ENCODE measurements at regions not wholly inside any gene's neighbourhood (a gene's known extent, or its start where the extent isn't known, plus 50 kb on each side); places are given as distances from the start of the nearest gene placed in this dataset.

DNA sequence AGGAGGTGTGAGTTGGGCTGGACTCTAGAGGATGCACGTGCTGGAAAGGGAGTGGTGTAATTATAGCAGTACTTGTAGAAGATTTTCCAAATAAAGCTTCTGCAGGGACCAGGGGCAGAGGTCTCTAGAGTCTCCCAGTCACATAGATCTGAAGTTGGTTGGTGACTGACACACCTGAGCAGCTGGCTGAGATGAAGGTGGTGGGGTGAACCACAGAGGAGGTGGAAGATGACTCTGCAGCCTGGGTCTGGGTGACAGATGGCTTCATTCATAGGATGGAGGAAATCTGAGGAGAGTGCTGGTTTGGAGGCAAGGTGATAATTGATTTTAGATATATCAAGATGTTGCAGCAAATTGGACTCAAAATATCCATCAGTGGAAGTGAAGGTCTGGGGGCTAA, 178.9 kb upstream of the IVNS1ABP start:
- no peak for DNase-seq

DNA sequence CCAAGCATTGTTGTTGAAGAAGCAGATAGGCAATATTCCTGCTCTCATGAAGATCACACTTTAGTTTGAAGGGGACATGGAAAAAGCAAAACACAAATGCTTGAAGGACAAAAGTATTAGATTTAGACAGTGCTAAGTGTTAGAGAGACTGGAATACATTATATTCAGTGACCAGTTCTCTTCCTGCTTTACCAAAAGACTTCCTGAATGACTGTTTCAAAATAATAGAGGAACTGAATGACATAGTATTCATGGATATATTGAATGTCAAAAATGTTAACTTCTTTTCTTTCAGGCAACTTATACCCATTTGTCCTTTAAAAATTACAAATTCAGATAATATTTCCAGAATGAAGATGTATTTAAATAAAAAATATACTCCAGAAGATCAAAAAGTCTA, 178.0 kb upstream of the IVNS1ABP start:
- DNase-seq = no peak

DNA sequence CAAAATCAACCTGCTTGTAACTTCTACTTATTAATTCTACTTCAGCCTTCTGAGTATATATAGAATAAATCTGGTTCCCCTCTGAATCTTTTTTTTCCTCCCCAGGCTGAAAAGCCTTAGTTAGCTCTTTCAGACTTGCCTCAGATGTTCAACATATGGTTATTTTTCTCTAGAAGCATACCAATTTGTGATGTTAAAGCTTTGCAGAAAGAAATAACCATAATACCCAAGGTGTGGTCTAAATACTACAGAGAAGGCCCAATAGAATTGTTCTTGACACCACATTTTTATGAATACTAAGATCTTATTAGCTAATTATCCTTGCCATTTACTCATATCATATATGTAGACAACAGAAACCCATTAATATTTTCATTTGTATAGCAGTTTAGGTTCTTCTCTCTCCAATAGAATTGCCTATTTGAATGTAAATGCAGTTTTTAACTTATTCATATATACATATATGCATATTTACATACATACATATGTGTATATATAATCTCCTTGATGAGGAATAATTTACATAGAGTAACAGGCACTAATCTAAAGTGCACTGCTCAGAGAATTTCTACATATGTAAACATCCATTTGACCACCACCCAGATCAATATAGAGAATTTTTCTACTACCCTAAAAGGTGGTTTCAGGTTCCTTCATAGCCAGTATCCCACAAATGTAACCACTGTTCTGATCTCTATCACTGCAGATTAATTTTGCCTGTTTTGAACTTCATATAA, 175.2 kb upstream of the IVNS1ABP start:
- DNase-seq = no peak

DNA sequence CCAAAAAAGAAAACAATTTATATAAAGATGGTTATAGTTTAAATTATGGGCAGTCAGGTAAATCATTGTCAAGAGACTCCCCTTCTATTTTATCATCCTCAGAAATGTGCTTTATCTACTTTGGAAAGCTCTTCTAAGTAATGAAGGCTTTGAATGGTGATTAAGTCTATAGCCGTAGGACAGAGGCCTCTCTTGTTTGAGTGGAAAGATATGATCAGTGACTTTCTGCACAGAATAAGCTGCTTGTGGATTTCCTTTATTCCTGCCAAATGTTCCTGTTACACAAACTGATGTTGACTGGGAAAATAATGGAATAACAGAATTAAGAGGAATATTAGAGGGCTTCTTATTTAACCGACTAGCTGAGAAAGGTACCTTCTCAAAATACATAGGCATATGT, 174.6 kb upstream of the IVNS1ABP start:
- DNase-seq = no peak

DNA sequence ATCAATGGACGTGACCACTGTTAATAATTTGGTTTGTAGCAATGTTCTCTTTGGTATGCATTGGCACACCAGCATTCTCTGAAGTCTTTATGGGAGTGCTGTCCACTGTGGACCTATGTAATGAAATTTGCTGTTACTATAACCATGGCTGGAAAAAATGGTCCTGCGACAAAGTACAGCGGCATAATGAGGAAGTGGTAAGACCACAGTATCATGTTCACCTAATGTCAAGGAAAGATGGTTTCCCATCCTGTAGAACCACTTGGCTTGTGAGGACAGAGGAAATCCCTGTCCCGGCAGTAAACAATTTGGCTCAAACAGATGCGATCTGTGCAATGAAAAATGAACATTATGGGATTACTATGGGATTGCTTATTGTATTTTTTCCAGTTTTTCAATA, 173.9 kb upstream of the IVNS1ABP start:
- DNase-seq = no peak

DNA sequence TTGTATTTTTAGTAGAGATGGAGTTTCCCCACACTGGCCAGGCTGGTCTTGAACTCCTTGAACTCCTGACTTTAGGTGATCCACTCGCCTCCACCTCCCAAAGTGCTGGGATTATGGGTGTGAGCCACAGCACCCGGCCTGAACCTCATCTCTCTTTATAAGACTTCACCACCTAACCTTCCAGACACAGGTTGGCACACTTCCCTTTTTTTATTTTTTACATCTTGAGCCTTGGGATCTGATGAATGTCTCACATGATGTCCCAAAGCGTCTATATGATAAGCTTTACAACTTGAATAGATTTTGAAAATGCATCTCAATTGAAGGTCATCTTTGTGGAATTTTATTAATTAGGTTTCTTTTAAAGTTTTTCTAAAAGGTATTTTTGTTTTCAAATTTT, 172.4 kb upstream of the IVNS1ABP start:
- no peak for DNase-seq

DNA sequence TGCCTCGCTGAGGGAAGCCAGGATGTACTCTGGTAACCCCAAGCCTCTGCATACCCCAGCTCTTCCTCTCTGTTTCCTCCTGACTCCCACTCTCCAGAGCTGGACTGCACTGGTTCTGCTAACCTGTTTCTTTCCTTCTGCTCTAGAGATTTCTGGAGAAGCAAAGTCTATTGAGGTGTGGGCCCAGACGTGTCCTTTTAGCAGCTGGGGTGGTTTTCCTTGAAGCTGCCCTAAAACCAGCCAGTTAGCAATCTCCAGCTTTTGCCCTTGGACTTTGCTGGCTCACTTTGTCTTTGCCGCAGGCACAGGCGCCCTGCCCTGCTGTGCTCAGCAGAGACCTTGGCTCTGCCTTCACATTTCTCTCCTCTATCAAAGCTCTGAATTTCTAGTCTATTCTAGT, 171.8 kb upstream of the IVNS1ABP start:
- no peak for DNase-seq

DNA sequence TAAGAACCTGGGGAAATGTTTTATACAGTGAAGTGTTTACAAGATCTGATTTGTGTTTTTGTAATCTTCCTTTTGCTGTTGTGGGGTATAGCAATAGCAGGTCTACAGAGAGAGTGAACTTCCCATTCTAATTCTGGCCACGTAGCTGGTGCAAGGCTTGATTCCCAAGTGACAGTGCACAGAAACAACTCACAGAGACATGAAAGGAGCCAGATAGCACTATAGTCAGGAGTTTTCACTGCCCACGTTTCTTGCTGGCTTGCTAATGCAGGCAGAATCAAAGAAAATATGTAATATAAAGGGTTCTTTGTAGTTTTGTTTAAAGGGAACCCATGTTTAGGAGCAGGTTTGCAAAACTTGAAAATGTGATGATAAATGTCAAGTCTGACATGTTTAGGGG, 170.9 kb upstream of the IVNS1ABP start:
- no peak for DNase-seq

DNA sequence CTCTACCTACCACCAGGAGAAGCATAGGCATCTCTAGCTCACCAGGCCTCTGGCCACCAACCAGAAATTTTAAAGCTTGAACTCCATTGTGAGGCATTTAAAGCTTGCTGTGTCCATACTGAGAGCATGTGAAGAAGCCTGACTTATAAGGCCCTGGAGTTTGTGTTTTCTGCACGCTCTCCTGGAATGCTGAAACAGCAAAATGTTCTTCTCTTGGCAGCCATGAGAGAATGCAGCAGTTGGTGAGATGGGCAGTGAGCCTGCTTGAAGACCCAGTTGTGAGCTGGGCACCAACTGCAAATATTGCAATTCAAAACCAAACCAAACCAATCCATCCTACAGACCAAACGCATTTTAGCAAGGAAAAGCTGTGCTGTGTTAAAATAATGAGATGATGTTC, 170.0 kb upstream of the IVNS1ABP start:
- DNase-seq = no peak

DNA sequence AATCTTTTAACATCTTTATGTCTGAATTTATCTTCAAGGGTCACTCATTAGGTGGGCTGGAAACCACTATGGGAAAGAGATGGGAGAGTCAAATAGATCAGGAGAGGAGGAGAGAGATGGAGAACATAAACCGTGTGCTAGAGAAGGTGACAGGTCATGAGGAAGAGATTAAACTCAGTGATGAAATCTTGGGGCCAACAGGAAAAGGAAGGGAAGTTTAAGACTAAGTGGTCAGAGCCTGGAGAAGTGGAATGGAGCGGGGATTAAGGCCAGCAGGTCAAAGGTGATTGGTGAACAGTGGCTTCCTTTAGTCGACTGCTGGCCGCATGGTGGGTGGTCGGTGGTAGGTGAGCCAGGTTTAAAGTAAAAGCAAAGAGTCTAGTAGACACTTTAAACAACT, 169.3 kb upstream of the IVNS1ABP start:
- no peak for DNase-seq

DNA sequence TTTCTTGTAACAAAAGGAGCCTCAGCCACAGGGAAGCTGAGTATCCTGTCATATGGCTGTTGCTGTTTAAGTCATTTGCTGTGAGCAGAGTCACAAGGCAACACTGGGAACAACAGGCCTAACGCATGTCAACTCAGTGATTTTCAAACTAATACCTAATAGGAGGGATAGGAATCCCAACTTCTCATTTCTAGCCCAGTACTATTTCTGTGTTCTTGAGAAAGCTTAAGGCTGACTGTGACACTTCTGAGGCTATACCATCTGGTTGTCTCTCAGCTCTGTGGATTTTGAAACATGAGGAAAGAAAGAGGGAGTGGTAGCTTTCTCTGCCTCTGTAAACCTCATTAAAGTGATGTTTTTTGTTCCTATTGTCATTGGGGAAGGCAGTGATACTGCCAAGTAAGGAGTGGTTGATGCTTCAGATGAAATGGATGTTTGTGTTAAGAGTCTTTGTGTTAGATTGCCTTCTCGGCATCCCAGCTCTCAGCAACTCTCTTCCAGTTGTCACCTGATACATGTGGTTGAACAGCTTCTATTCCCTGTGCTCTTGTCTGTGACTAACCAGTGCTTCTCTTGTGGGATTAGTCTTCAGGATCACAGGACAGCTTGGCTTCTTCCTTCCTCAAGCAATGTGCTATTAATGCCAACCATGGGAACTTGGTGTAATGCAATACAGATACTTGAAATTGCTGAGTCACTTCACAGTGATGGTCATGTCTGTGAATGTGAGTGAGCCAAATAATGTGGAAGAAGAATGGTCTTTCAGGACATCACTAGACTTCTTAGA, 166.8 kb upstream of the IVNS1ABP start:
- DNase-seq = no peak

DNA sequence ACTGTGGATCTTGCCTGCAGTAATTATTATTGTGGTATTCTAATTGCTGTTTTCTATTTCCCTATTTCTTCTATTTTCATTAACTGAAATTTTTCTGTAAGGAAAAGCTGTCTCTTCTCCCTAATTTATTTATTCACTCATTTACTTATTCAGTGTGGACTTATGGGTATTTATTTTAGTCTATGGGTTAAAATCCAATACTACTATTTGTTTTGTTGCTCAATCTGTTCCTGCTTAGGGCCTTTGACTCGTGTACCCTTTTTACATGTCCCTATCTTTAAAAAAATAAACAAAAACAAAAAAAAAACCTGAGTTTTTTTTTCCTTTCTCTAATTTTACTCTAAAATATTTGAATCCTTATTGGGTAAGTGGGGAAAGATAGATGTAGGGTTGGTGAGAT, 166.2 kb upstream of the IVNS1ABP start:
- no peak for DNase-seq

DNA sequence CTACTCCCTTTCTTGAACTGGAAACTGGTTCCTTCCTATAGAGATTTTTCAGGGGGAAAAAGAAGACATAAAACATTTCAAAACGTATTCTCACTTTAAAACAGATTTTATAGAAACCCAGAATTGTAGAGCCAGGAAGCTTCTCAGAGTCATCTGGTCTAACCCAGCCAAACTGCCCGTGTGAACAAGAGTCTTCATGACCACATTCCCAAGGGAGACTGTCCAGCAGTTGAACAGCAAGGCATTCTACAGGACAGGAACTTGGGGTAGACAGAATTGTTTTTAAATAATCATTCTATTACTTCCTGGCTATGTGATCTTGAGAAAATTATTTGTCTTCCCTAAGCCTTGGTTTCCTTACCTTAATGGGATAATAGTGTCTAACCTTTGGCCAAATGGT, 163.5 kb upstream of the IVNS1ABP start:
- no peak for DNase-seq

DNA sequence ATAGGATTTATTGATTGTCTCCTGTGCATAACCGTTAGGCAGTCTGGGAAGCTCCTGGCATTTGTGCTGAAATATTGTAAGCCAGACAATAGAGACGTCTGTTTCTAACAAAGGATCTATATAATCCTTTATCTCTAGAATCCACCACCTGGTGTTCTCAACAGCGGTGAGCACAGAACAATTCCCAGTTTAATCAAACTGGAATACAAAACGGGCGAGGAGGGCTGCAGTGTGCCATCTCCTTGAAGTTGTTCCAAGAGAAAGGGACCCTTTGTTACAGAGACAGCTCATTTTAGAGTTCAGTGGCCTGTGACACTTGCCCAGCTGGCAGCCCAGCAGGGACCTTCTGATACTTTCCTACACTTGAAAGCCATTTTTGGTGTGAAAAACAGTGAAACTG, 162.8 kb upstream of the IVNS1ABP start:
- DNase-seq = no peak

DNA sequence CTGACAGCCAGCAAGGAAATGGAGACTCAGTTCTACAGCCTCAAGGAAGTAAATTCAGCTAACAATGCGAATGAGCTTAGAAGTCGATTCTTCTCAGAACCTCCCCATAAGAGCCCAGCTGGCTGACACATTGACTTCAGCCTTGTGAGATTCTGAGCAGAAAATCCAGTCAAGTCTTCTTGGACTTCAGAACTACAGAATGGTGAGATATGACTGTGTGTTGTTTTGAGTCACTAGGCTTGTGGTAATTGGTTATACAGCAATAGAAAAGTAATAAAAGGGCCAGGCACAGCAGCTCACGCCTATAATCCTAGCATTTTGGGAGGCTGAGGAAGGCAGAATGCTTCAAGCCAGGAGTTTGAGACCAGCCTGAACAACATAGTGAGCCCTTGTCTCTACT, 161.8 kb upstream of the IVNS1ABP start:
- DNase-seq = no peak

DNA sequence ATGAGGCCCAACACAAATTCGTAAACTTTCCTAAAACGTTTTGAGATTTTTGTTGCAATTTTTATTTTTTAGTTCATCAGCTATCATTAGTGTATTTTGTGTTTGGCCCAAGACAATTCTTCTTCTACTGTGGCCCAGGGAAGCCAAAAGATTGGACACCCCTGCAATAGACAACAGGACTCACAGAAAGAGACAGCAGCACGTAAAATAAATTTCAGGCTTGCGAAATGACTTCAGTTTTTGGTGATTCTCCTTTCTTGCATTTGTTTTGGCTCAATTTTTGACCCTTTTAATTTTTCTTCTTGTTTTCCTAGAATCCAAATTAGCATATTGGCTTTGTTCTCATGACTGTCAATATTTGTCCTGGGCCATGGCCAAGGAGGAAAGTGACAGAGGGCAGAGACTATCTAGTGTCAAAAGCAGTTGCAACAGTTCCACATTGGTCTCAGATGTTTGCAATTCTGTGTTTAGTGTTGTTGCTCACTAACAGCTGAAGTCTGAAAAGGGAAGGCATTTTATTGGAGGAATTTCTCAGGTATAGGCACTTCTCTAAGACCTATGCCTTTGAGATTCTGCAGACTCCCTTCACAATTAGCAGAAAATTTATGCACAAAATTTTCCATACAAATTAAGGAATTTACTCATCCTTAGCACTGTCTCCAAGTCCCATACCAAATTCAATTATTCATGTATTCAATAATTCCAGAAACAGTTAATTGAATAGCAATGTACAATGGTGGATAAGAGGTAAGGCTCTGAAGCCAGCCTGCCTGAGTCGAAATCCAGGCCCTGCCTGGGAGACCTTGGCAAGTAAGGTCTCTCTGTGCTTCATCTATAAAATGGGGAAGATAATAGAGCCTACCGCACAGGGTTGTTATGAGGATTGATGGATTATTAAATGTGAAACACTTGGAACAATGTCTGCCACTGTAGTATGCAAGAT, 160.9 kb upstream of the IVNS1ABP start:
- no peak for DNase-seq

DNA sequence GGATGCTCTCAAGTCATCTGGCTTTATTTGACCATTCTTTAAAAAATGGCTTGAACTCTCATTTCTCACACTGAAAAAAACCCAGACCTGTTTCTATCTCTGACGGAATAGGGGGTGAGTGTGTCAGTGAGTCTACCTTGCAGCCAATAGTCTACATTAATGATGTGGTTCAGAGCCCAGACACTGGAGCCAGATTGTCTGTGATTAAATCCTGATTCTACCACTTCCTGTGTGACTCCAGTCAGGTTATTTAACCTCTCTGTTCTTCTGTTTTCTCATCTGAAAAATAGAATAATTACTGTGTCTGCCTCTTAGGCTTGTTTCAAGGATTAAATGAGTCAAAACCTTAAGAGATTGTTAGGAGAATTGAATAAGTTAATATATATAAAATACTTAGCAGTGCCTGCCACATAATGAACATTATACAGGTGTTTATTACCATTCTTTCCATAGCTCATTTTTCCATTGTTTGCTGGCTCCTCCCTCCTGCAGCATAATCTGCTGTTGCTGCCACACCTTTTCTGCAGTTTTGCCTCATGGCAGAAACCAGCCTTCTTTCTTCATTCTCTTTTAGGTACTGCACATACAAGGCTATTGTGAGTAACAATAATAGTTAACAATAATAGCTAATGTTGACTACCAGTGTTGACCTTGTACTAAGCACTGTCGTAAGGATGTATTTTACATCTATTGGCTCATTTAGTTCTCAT, 157.6 kb upstream of the IVNS1ABP start:
- no peak for DNase-seq

DNA sequence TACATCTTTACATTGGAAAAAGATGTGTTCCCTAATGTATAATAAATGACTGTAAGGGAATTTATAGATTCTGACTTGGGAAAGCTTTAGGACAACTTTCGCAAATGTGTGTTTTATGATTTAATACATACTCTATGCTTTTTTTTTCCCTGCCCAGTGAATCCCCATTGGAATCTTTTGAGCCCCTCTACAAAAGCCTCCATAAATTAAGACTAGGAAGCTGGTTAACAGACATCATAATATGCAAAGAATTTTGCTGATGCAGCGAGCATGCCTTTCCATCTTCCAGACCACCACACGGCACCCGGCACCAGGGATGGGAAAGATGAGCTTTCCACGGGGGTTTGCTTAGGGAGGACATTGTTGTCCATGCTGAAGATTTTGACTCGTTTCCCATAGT, 156.1 kb upstream of the IVNS1ABP start:
- DNase-seq = no peak

DNA sequence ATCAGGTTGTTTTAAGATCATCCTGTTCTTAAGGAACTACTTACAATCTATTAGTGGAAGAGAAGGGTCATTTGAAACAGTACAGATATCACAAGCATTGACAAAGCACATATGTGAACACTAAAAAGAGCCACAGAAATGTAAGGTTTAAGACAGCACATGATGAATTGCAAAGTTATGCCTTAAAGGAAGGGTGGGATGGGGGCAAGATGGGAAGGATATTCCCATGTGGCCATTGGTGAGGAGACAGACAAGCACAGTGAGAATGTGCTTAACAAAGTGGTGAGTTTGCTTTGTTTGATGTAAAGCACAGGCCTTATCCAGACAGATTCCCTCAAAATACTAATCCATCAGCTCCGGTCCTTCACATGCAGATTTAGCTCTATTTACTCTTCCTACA, 151.6 kb upstream of the IVNS1ABP start:
- DNase-seq = no peak

DNA sequence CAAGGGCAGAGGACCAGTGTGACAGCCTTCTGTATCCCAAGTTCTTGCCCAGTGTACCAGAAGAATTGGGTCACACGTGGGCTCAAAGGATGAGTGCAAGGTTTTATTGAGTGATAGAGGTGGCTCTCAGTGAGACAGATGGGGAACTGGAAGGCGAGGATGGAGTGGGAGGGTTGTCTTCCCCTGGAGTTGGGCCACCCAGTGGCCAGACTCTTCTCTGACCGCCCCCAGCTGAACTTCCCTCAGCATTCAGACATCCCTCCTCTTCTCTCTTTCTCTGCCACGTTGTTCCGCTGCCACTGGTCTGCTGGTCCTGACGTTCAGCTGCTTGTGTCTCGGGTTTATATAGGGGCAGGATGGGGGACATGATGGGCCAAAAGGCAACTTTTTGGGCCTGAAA, 150.1 kb upstream of the IVNS1ABP start:
- DNase-seq = no peak

DNA sequence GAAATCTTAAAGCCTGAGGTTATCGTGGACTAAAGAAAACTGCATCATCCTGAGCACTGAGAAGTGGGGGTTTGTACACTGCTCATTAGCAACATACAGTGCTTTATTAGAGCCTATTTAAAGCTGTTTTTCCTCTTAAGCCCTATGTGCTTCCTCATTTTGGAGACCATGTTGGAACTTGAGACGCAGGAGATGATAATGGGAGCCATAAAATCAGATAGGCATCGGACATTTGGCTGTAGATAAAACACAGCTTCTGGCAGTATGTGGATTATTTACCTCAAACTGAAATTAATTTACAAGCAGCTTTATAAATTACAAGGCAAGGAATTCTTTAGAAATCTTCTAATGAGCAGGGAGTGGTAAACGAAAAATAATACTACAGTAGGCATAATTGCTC, 147.7 kb upstream of the IVNS1ABP start:
- no peak for DNase-seq

DNA sequence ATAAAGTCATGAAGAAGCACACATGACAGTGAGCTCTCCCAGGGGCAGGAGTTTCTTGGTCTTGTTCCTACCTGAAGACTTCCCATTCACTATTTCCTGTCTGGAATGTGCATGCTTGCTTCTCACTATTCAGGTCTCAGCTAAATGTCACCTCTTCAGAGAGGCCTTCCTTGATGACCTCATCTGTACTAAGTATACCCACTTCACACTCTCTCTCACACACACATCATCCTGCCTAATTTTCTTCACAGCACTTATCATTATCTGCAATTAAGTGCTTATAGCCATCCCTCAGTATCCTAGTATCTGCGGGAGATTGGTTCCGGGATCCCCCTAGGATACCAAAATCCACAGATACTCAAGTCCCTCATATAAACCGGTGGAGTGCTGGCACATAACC, 146.4 kb upstream of the IVNS1ABP start:
- no peak for DNase-seq

DNA sequence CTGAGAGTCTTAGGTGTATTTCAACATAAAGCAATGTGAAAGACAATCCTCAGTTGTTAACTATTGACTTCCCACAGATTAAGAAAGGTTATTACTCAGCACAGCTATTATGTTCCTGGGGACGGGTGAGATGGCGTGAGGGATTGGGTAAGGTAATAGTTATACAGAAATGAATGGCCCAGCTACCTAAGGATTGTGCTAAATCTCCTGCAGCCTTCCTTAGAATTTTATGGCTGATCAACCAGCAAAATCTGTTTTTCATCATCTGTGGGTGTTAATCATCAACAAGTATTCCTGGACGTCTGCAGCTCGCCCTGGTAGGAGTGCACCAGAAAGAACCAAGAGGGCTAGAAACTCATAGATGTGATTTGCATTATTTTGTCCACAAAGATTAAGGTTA, 146.0 kb upstream of the IVNS1ABP start:
- no peak for DNase-seq

Measured in activated CD4-positive, alpha-beta T cell treated with anti-CD3 and anti-CD28 coated beads, Interleukin-2, Interleukin-6, amounts not matched to agents 100 ng/mL and 50 ng/mL, durations not matched to agents 16 hours and 8 hours (primary cell).